Type B pancreatic cell (in vitro differentiated cells): ENCODE measurements at regions not wholly inside any gene's neighbourhood (a gene's known extent, or its start where the extent isn't known, plus 50 kb on each side); places are given as distances from the start of the nearest gene placed in this dataset.

Experiments
- DNase-seq: peaks from one replicate; pipeline ENCODE4 v3.0.0; 2021; ENCODE audit warnings: mixed read lengths; ENCODE audit not compliant: unreplicated experiment; ENCODE audit errors: extremely low spot score
- H3K27ac Mint-ChIP-seq: 2 replicates; pipeline ENCODE4 v1.8.0; 2021; ENCODE audit warnings: mild to moderate bottlenecking, mixed read lengths
- H3K27me3 Mint-ChIP-seq: 2 replicates; pipeline ENCODE4 v1.8.0; 2021; ENCODE audit warnings: mixed read lengths
- H3K36me3 Mint-ChIP-seq: 2 replicates; pipeline ENCODE4 v1.8.0; 2021; ENCODE audit warnings: mixed read lengths
- H3K4me1 Mint-ChIP-seq: one replicate; pipeline ENCODE4 v1.8.0; 2021; ENCODE audit warnings: mixed read lengths; ENCODE audit not compliant: unreplicated experiment
- H3K4me3 Mint-ChIP-seq: 2 replicates; pipeline ENCODE4 v1.8.0; 2021; ENCODE audit warnings: mild to moderate bottlenecking, mixed read lengths
- H3K9me3 Mint-ChIP-seq: 2 replicates; pipeline ENCODE4 v1.8.0; 2021; ENCODE audit warnings: mixed read lengths
- TF ChIP-seq, protein P1 (sequence below): fragments of 200-600 bp; sonication (generic); conservative IDR thresholded peaks from 2 replicates; pipeline ENCODE4 v1.5.0; 2021; ENCODE audit warnings: antibody characterized with exemption, mild to moderate bottlenecking

DNA sequence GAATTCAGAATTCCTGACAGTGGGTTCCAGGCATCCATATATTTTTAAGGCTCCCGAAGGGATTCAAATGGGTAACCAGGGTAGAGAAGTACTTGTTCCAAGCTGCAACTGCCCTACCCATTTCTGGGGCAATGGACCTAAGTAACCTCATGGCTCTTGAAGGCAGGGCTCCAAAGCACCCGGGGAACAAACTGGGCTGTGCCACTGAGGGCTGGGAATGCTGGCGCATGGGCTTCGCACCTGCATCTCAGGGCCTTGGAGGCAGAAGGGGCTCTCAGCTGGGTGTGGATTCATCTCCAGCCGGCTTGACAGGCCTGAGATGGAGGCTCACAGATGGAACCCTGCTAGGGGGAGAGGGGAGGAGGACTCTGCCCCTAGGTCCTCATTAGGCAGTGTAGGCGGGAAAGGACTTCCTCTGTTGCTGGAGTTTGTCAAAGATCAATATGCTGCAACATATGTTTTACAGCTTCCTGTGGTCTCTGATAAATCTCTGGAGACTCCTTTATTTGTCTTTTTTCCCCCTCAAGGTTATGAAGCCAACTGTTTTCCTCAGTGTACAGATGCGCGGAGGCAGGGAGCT lies 232.3 kb upstream of the NLRP1 start:
- peaks cover 18% of the 10 kb centered on the region for H3K4me1 Mint-ChIP-seq
- no peaks in the 10 kb centered on the region for H3K36me3 Mint-ChIP-seq
- no peaks in the 10 kb centered on the region for H3K9me3 Mint-ChIP-seq
- peaks cover 32% of the 10 kb centered on the region for H3K27me3 Mint-ChIP-seq
- TF ChIP-seq, protein P1, sequence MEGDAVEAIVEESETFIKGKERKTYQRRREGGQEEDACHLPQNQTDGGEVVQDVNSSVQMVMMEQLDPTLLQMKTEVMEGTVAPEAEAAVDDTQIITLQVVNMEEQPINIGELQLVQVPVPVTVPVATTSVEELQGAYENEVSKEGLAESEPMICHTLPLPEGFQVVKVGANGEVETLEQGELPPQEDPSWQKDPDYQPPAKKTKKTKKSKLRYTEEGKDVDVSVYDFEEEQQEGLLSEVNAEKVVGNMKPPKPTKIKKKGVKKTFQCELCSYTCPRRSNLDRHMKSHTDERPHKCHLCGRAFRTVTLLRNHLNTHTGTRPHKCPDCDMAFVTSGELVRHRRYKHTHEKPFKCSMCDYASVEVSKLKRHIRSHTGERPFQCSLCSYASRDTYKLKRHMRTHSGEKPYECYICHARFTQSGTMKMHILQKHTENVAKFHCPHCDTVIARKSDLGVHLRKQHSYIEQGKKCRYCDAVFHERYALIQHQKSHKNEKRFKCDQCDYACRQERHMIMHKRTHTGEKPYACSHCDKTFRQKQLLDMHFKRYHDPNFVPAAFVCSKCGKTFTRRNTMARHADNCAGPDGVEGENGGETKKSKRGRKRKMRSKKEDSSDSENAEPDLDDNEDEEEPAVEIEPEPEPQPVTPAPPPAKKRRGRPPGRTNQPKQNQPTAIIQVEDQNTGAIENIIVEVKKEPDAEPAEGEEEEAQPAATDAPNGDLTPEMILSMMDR: no peak
- H3K4me3 Mint-ChIP-seq: no peak overlapping the region
- H3K27ac Mint-ChIP-seq: no peak overlapping the region
- no peak for DNase-seq

DNA sequence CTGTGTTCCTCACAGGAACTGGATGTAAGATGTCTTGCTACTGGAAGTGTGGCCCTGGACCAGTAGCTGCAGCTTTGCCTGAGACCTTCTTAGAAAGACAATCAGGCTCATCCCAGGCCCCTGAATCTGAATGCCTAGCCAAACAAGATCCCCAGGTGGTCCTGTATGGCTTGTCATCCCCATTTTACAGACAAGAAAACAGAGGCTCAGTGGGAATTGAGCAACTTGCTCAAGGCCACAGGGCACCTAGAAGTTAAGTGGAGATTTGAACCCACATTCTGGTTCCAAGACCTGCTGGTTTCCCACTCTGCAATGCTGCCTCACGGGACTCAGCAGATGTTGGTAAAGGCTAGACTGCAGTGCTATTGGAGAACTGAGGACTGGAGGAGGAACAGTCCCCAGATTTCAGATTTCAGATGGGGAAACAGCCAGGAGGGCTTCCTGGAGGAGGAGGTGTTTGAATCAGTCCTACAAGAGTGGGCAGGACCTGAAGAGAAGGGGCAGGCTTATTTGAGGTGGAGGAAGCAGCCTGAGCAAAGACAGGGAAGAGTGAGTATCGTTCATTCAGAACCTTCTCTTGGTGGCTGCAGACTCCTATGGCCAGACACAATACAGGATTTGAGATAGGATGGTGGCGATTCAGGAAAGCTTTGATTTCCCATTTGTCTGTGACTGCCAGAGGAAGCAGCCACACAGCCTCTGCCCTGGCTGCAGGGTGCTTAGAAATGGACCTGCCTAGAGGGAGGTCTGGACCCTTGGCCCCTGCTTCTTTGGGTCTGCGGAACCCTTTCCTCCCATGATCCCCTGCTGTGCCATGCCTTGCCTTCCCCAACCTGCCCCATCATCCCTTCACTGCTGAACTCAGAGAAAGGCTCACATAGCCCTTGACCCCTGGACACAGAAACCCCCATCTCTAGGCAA lies 233.4 kb upstream of the NLRP1 start:
- Mint-ChIP-seq H3K27me3 (peaks cover 32% of the 10 kb centered on the region), H3K9me3 (no peaks in the 10 kb centered on the region), H3K36me3 (no peaks in the 10 kb centered on the region), H3K4me1 (peaks cover 20% of the 10 kb centered on the region), H3K4me3 (no peak overlapping the region), H3K27ac (no peak overlapping the region)
- DNase-seq: no peak
- TF ChIP-seq, protein P1: no peak

DNA sequence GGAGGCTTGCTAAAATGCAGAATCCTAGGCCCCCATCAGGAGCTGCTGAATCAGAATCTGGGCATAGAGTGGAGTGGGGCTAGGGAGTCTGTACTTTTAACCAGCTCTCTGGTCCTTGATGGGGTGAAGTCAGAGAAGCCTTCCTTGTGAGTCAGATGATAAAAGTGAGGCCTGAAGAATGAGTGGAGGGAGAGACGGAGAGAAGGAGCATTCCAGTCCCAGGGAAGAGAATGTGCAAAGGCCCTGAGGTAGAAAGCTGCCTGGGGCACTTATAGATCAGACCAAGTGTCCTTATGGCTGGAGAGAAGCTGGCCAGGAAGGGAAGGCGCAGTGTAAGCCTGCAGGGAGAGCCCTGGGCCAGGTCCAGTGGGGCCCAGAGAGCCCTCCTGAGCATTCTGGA lies 235.1 kb upstream of the NLRP1 start:
- H3K4me1 Mint-ChIP-seq: peaks cover 20% of the 10 kb centered on the region
- H3K9me3 Mint-ChIP-seq: no peaks in the 10 kb centered on the region
- H3K27ac Mint-ChIP-seq: no peak overlapping the region
- TF ChIP-seq, protein P1: no peak
- H3K27me3 Mint-ChIP-seq: peaks cover 24% of the 10 kb centered on the region
- H3K36me3 Mint-ChIP-seq: no peaks in the 10 kb centered on the region
- DNase-seq: no peak
- no peak overlapping the region for H3K4me3 Mint-ChIP-seq

DNA sequence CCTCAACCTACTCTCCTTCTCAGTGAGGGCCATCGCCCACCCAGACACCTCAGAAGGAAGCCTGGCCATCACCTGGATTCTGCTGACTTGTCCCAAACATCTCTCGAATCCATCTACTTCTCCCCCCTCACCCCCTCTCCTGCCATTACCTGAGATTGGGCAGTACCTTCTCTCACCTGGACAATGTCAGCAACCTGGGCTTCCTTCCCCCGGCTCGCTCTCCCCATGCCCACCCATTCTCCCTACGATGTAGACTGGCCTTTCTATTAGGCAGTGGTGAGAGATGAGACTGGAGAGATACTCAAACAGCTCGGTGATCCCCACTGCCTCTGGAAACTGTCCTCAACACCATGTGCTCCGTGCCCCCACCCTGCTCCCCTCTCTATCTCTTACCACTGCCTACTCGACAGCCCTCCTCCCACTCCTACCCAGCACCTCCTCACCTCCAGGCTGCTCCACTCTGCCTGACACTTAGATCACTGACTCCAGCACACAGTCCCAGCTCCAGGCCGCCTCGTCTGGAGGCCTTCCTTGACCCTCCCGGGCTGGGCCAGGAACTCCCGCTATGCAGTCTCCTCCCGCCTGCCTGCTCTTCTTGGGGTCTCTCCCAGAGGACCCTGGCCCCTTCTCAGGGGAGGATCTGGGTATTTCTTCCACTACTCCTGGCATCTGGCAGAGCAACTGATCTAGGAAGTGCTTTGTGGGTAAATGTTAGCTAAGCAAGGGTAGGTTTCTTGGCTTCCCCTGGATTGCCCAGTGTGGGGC lies 235.8 kb upstream of the NLRP1 start:
- H3K9me3 Mint-ChIP-seq: no peaks in the 10 kb centered on the region
- no peak overlapping the region for H3K27ac Mint-ChIP-seq
- H3K4me3 Mint-ChIP-seq: no peak overlapping the region
- TF ChIP-seq, protein P1: no peak
- H3K4me1 Mint-ChIP-seq: peaks cover 20% of the 10 kb centered on the region
- H3K36me3 Mint-ChIP-seq: no peaks in the 10 kb centered on the region
- DNase-seq: no peak
- peaks cover 24% of the 10 kb centered on the region for H3K27me3 Mint-ChIP-seq

GRCh38 chr17:5820721-5821456 lies 236.6 kb upstream of the NLRP1 start:
- Mint-ChIP-seq H3K27me3 (peaks cover 24% of the 10 kb centered on the region), H3K4me1 (peaks cover 20% of the 10 kb centered on the region), H3K4me3 (no peak overlapping the region), H3K36me3 (no peaks in the 10 kb centered on the region), H3K9me3 (no peaks in the 10 kb centered on the region), H3K27ac (no peak overlapping the region)
- TF ChIP-seq, protein P1: no peak
- no peak for DNase-seq
